ENCODE measurements at regions not wholly inside any gene's neighbourhood (a gene's known extent, or its start where the extent isn't known, plus 50 kb on each side); places are given as distances from the start of the nearest gene placed in this dataset.

DNA sequence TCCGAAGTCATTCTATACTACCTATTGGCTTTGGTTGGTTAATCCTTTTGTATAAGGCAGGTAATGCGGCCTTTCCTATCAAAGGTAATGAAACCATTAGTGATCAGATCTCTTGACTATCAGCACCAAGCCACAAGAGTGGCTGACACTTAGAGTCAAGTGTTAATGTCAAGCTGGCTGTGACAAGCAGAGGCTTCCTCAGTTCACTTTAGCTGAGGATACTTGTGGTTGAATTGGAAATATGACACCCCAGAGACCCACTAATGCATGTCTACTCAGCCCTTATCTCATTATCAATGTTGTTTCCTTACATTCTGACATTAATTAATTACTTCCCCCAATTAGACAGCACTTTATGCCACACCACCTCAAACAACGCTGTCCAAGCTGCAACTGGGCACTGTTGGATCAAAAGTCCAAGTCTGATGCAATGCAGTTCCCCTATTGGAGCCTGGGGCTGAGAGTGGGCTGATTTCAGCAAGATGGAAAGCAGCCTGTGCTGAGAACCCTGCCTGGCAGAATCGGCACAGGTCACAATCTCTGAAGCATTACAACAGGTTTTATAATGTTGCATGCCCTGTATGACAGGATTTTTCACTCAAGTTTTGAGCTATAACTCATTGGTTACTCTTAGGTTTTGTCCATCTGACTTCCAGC lies 273.5 kb downstream of the COL12A1 start:
- no peaks in the 10 kb centered on the region for H3K9me3 ChIP-seq (ENCODE audit: control insufficient read depth in 2 of 2, low read length in 2 of 2)
- H3K9ac ChIP-seq (ENCODE audit: low read depth in 1 of 2, low read length in 2 of 2): no peak overlapping the region
- H3K4me1 ChIP-seq (ENCODE audit: control insufficient read depth in 2 of 2, insufficient read depth in 2 of 2, low read length in 2 of 2): no peaks in the 10 kb centered on the region
- H3K27ac ChIP-seq (ENCODE audit: low read depth in 2 of 2, low read length in 2 of 2): no peak overlapping the region
- H3K36me3 ChIP-seq (ENCODE audit: control insufficient read depth in 2 of 2, insufficient read depth in 2 of 2, low read length in 2 of 2): no peaks in the 10 kb centered on the region
- no peak overlapping the region for H3K4me3 ChIP-seq (ENCODE audit: low read length in 2 of 2)
- no peaks in the 10 kb centered on the region for H3K27me3 ChIP-seq (ENCODE audit: control insufficient read depth in 2 of 2, insufficient read depth in 2 of 2, low read length in 2 of 2)

DNA sequence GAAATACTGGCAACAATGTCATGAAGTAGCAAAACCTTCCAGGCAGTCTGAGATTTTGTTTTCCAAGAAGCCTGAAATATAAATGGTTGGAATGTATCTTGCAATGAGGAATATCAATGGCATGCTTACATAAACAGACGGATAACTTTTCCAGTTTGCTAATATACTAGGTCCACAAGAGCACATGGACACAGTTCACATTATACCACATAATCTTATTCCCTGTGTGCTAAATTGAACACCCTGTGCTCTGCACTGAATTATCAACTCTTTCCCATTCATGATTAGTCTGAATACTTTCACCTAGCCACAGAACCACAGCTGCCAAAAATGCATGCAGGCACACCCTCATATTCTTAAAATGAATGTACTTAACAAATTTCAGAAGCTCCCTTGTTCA lies 274.3 kb downstream of the COL12A1 start:
- H3K27ac ChIP-seq (ENCODE audit: low read depth in 2 of 2, low read length in 2 of 2): no peak overlapping the region
- no peaks in the 10 kb centered on the region for H3K27me3 ChIP-seq (ENCODE audit: control insufficient read depth in 2 of 2, insufficient read depth in 2 of 2, low read length in 2 of 2)
- no peak overlapping the region for H3K9ac ChIP-seq (ENCODE audit: low read depth in 1 of 2, low read length in 2 of 2)
- H3K9me3 ChIP-seq (ENCODE audit: control insufficient read depth in 2 of 2, low read length in 2 of 2): no peaks in the 10 kb centered on the region
- no peaks in the 10 kb centered on the region for H3K36me3 ChIP-seq (ENCODE audit: control insufficient read depth in 2 of 2, insufficient read depth in 2 of 2, low read length in 2 of 2)
- no peak overlapping the region for H3K4me3 ChIP-seq (ENCODE audit: low read length in 2 of 2)
- H3K4me1 ChIP-seq (ENCODE audit: control insufficient read depth in 2 of 2, insufficient read depth in 2 of 2, low read length in 2 of 2): no peaks in the 10 kb centered on the region

DNA sequence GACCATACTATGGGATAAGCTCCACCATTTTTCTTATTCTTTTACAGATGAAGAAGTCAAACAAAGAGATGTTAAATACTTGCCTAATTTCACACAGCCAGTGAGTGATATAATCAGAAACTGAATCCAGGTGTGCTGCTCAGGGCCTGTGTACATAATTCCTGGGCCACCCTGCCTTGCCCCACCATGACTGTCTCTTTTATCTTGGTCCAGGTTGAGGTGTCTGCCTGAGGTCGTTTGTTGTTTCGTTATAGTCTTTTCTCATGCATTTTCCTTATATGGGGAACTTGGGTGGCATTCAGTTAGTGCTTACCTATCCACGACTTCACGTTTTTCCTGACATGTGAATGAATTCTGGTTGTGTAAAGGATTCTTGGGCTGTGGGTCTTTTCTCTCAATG lies 277.6 kb downstream of the COL12A1 start:
- H3K9me3 ChIP-seq (ENCODE audit: control insufficient read depth in 2 of 2, low read length in 2 of 2): no peaks in the 10 kb centered on the region
- no peaks in the 10 kb centered on the region for H3K36me3 ChIP-seq (ENCODE audit: control insufficient read depth in 2 of 2, insufficient read depth in 2 of 2, low read length in 2 of 2)
- no peaks in the 10 kb centered on the region for H3K4me1 ChIP-seq (ENCODE audit: control insufficient read depth in 2 of 2, insufficient read depth in 2 of 2, low read length in 2 of 2)
- H3K27me3 ChIP-seq (ENCODE audit: control insufficient read depth in 2 of 2, insufficient read depth in 2 of 2, low read length in 2 of 2): no peaks in the 10 kb centered on the region
- H3K4me3 ChIP-seq (ENCODE audit: low read length in 2 of 2): no peak overlapping the region
- H3K9ac ChIP-seq (ENCODE audit: low read depth in 1 of 2, low read length in 2 of 2): no peak overlapping the region
- H3K27ac ChIP-seq (ENCODE audit: low read depth in 2 of 2, low read length in 2 of 2): no peak overlapping the region

DNA sequence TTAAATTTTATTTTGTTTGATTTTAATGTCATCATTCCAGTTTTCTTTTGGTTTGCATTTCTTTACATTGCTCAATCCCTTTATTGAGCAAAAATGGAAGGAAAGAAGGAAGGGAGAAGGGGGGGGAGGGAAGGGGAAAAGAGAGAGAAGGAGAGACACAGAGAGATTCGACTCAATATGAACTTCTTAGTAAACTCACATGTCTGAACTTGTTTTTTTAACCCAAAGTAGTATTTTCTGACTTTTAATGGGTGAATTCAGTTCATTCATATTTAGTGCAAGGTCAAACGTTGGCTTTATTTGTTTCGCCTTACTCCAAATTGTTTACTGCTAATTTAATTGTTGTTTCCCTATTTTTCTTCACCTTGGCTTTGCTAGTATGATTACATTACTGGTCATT lies 278.6 kb downstream of the COL12A1 start:
- no peaks in the 10 kb centered on the region for H3K9me3 ChIP-seq (ENCODE audit: control insufficient read depth in 2 of 2, low read length in 2 of 2)
- no peaks in the 10 kb centered on the region for H3K36me3 ChIP-seq (ENCODE audit: control insufficient read depth in 2 of 2, insufficient read depth in 2 of 2, low read length in 2 of 2)
- no peak overlapping the region for H3K9ac ChIP-seq (ENCODE audit: low read depth in 1 of 2, low read length in 2 of 2)
- no peak overlapping the region for H3K4me3 ChIP-seq (ENCODE audit: low read length in 2 of 2)
- no peaks in the 10 kb centered on the region for H3K4me1 ChIP-seq (ENCODE audit: control insufficient read depth in 2 of 2, insufficient read depth in 2 of 2, low read length in 2 of 2)
- no peak overlapping the region for H3K27ac ChIP-seq (ENCODE audit: low read depth in 2 of 2, low read length in 2 of 2)
- H3K27me3 ChIP-seq (ENCODE audit: control insufficient read depth in 2 of 2, insufficient read depth in 2 of 2, low read length in 2 of 2): no peaks in the 10 kb centered on the region

DNA sequence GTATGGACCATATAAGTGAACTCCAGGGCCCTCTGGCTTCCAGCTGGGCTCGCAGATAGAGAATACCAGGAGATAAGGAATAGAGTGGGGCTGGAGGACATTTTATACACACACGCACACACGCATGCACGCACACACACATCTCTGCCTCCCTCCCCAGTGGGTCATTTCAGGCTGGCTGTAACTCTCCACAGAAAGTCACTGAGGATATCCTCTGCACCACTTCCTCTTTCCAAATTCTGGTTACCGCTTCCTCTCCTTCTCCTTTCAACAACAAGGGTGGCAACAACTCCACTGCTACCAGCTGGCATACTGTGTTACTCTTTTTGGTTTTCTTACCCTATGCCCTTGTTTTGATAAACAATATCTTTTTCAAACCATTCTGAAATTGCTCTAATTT lies 280.2 kb downstream of the COL12A1 start:
- Histone ChIP-seq H3K27me3 (ENCODE audit: control insufficient read depth in 2 of 2, insufficient read depth in 2 of 2, low read length in 2 of 2) (no peaks in the 10 kb centered on the region), H3K4me1 (ENCODE audit: control insufficient read depth in 2 of 2, insufficient read depth in 2 of 2, low read length in 2 of 2) (no peaks in the 10 kb centered on the region), H3K36me3 (ENCODE audit: control insufficient read depth in 2 of 2, insufficient read depth in 2 of 2, low read length in 2 of 2) (no peaks in the 10 kb centered on the region), H3K9me3 (ENCODE audit: control insufficient read depth in 2 of 2, low read length in 2 of 2) (no peaks in the 10 kb centered on the region), H3K9ac (ENCODE audit: low read depth in 1 of 2, low read length in 2 of 2) (no peak overlapping the region), H3K4me3 (ENCODE audit: low read length in 2 of 2) (no peak overlapping the region), H3K27ac (ENCODE audit: low read depth in 2 of 2, low read length in 2 of 2) (no peak overlapping the region)

DNA sequence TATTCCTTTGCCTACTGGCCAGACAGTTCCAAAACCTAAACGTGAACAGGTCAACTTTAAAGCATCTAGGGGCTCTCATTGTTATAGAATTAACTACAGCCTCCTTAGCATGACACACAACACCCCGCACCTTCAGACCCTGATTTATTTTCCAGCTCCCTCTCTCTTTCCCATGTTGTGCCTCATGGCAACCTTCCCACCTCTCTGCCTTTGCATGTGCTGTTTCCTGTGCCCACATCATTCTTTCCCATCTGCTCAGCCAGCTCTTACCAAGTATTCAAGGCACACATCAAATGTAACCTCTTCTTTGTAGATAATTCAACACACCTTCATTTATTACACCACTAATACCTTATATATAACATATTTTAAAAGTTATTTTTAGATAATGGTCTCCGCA lies 291.0 kb downstream of the COL12A1 start:
- Histone ChIP-seq H3K27ac (ENCODE audit: low read depth in 2 of 2, low read length in 2 of 2) (no peak overlapping the region), H3K36me3 (ENCODE audit: control insufficient read depth in 2 of 2, insufficient read depth in 2 of 2, low read length in 2 of 2) (no peaks in the 10 kb centered on the region), H3K9me3 (ENCODE audit: control insufficient read depth in 2 of 2, low read length in 2 of 2) (no peaks in the 10 kb centered on the region), H3K9ac (ENCODE audit: low read depth in 1 of 2, low read length in 2 of 2) (no peak overlapping the region), H3K4me3 (ENCODE audit: low read length in 2 of 2) (no peak overlapping the region), H3K4me1 (ENCODE audit: control insufficient read depth in 2 of 2, insufficient read depth in 2 of 2, low read length in 2 of 2) (no peaks in the 10 kb centered on the region), H3K27me3 (ENCODE audit: control insufficient read depth in 2 of 2, insufficient read depth in 2 of 2, low read length in 2 of 2) (no peaks in the 10 kb centered on the region)

DNA sequence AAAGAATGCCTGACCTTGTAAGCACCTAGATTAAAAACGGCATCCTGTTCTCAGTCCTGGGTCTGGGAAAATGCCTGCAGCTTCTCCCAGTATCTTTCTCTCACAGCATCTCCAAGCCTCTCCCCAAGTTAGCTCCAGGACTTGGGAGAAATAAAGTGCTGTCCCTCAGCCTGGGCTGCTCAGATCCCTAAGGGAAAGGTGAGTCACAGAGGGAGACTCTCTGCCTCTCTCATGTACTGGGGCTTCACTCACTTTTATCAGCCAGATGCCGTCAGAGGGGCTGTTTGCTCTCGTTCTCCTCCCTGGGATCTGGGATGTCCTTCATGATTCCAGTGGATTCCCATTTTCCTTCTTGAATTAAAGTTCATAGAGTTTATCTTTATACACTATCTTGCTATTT lies 293.6 kb downstream of the COL12A1 start:
- Histone ChIP-seq H3K9ac (ENCODE audit: low read depth in 1 of 2, low read length in 2 of 2) (no peak overlapping the region), H3K4me3 (ENCODE audit: low read length in 2 of 2) (no peak overlapping the region), H3K27ac (ENCODE audit: low read depth in 2 of 2, low read length in 2 of 2) (no peak overlapping the region), H3K4me1 (ENCODE audit: control insufficient read depth in 2 of 2, insufficient read depth in 2 of 2, low read length in 2 of 2) (no peaks in the 10 kb centered on the region), H3K36me3 (ENCODE audit: control insufficient read depth in 2 of 2, insufficient read depth in 2 of 2, low read length in 2 of 2) (no peaks in the 10 kb centered on the region), H3K9me3 (ENCODE audit: control insufficient read depth in 2 of 2, low read length in 2 of 2) (no peaks in the 10 kb centered on the region), H3K27me3 (ENCODE audit: control insufficient read depth in 2 of 2, insufficient read depth in 2 of 2, low read length in 2 of 2) (no peaks in the 10 kb centered on the region)

DNA sequence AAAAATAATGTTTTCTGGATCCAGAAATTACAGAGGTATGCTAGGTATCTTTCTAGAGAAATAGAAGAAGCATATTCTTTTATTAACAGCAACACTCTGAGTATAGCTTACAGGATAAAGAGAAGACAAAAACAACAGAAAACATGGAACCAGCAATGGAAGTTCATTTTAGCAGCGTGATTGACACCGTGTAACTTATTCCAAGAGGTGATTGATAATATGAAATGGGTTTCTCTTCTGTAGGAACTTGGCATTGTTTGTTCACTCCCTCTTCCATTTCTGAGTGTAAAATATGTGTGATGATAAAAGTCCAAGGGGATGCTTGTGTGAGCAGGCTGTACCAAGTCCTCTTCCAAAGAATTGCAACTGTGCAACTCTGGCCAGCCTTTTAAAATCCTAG lies 303.0 kb downstream of the COL12A1 start:
- no peak overlapping the region for H3K9ac ChIP-seq (ENCODE audit: low read depth in 1 of 2, low read length in 2 of 2)
- no peaks in the 10 kb centered on the region for H3K27me3 ChIP-seq (ENCODE audit: control insufficient read depth in 2 of 2, insufficient read depth in 2 of 2, low read length in 2 of 2)
- H3K9me3 ChIP-seq (ENCODE audit: control insufficient read depth in 2 of 2, low read length in 2 of 2): no peaks in the 10 kb centered on the region
- no peaks in the 10 kb centered on the region for H3K36me3 ChIP-seq (ENCODE audit: control insufficient read depth in 2 of 2, insufficient read depth in 2 of 2, low read length in 2 of 2)
- H3K27ac ChIP-seq (ENCODE audit: low read depth in 2 of 2, low read length in 2 of 2): no peak overlapping the region
- H3K4me3 ChIP-seq (ENCODE audit: low read length in 2 of 2): no peak overlapping the region
- no peaks in the 10 kb centered on the region for H3K4me1 ChIP-seq (ENCODE audit: control insufficient read depth in 2 of 2, insufficient read depth in 2 of 2, low read length in 2 of 2)

DNA sequence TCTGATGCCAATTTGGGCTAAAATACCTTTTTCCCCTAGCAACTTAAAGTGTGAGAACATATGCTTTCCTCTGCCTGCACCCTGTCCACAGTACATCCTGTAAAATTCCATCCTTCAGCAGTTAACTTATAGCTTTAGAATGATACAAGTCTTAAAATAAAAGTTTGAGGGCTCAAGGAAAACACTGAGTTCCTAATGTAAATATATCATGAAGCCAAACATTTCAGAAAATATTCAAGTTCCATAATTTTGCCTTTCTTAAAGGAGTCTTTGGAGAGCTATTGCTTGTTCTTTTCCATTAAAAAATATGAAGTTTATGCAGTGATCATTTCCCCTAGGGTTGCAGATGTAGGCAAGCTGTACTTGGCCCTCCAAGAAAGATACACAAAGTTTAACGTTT lies 303.8 kb downstream of the COL12A1 start:
- H3K9me3 ChIP-seq (ENCODE audit: control insufficient read depth in 2 of 2, low read length in 2 of 2): no peaks in the 10 kb centered on the region
- no peak overlapping the region for H3K4me3 ChIP-seq (ENCODE audit: low read length in 2 of 2)
- no peaks in the 10 kb centered on the region for H3K27me3 ChIP-seq (ENCODE audit: control insufficient read depth in 2 of 2, insufficient read depth in 2 of 2, low read length in 2 of 2)
- H3K9ac ChIP-seq (ENCODE audit: low read depth in 1 of 2, low read length in 2 of 2): no peak overlapping the region
- no peaks in the 10 kb centered on the region for H3K36me3 ChIP-seq (ENCODE audit: control insufficient read depth in 2 of 2, insufficient read depth in 2 of 2, low read length in 2 of 2)
- H3K27ac ChIP-seq (ENCODE audit: low read depth in 2 of 2, low read length in 2 of 2): no peak overlapping the region
- H3K4me1 ChIP-seq (ENCODE audit: control insufficient read depth in 2 of 2, insufficient read depth in 2 of 2, low read length in 2 of 2): no peaks in the 10 kb centered on the region

DNA sequence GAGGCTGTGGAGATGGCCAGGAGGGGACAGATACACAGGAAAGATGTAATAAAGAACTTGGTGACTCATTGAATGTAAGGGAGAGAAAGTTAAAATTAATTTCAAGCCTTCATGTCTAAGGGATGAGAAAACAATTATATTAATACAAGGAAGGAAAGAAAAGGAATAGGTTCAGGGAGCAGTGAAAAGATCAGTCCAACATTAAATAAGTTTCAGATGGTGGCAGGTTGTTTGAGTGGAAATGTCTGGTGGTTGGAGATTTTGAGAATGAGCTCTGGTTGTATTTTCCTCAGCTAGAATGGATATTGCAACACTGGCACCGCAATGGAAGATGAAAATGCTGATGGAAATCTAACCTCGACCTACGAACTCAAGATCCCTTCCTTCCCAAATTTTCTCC lies 304.3 kb downstream of the COL12A1 start:
- Histone ChIP-seq H3K27ac (ENCODE audit: low read depth in 2 of 2, low read length in 2 of 2) (no peak overlapping the region), H3K4me1 (ENCODE audit: control insufficient read depth in 2 of 2, insufficient read depth in 2 of 2, low read length in 2 of 2) (no peaks in the 10 kb centered on the region), H3K9me3 (ENCODE audit: control insufficient read depth in 2 of 2, low read length in 2 of 2) (no peaks in the 10 kb centered on the region), H3K4me3 (ENCODE audit: low read length in 2 of 2) (no peak overlapping the region), H3K27me3 (ENCODE audit: control insufficient read depth in 2 of 2, insufficient read depth in 2 of 2, low read length in 2 of 2) (no peaks in the 10 kb centered on the region), H3K36me3 (ENCODE audit: control insufficient read depth in 2 of 2, insufficient read depth in 2 of 2, low read length in 2 of 2) (no peaks in the 10 kb centered on the region), H3K9ac (ENCODE audit: low read depth in 1 of 2, low read length in 2 of 2) (no peak overlapping the region)

DNA sequence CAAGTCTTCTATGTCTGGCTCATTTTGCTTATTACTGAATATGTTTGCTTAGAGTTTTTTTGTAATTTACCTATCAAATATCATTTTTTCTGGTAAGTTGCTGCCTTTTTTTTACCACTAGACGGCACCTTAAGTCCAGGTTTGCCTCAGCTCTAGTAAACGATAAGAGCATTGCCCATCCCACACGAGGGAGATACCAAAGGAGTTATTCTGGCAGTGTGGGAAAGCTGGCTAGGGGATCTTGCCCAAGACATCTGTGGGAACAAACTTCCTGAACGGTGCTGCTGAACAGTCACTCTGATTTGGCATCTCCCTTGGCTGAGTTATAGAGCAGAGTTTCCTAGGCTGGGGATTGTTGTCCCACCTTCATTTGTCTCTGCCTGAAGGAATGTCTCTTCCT lies 306.4 kb downstream of the COL12A1 start:
- Histone ChIP-seq H3K27ac (ENCODE audit: low read depth in 2 of 2, low read length in 2 of 2) (no peak overlapping the region), H3K36me3 (ENCODE audit: control insufficient read depth in 2 of 2, insufficient read depth in 2 of 2, low read length in 2 of 2) (no peaks in the 10 kb centered on the region), H3K27me3 (ENCODE audit: control insufficient read depth in 2 of 2, insufficient read depth in 2 of 2, low read length in 2 of 2) (no peaks in the 10 kb centered on the region), H3K9me3 (ENCODE audit: control insufficient read depth in 2 of 2, low read length in 2 of 2) (no peaks in the 10 kb centered on the region), H3K4me3 (ENCODE audit: low read length in 2 of 2) (no peak overlapping the region), H3K9ac (ENCODE audit: low read depth in 1 of 2, low read length in 2 of 2) (no peak overlapping the region), H3K4me1 (ENCODE audit: control insufficient read depth in 2 of 2, insufficient read depth in 2 of 2, low read length in 2 of 2) (no peaks in the 10 kb centered on the region)
